GM21529 (cell line): ENCODE measurements at regions not wholly inside any gene's neighbourhood (a gene's known extent, or its start where the extent isn't known, plus 50 kb on each side); places are given as distances from the start of the nearest gene placed in this dataset.

Experiments used
- ATAC-seq: cut with Tn5 transposase; IDR thresholded peaks from one replicate; pipeline ENCODE4 v1.9.1; 2021; ENCODE audit not compliant: unreplicated experiment

DNA sequence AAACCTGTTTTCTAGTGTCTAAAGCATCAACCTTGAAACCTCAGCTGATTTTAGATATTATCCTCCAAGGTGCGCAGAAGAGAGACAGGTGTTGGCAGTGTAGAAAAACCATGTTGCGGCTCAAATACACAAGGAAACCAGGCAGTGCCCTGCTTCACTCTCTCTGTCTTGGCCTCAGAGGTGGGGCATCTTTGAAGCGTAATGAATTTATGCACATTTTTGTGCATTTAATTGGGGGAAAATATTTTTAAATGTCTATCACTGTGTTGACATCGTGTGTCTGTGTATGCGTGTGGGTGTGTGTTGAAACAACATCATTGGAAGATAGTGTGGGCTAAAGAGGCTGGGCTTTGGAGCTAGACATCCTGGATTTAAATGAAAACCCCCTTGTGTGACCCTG is 334.0 kb upstream of the CHD6 start:
- ATAC-seq = no peak

DNA sequence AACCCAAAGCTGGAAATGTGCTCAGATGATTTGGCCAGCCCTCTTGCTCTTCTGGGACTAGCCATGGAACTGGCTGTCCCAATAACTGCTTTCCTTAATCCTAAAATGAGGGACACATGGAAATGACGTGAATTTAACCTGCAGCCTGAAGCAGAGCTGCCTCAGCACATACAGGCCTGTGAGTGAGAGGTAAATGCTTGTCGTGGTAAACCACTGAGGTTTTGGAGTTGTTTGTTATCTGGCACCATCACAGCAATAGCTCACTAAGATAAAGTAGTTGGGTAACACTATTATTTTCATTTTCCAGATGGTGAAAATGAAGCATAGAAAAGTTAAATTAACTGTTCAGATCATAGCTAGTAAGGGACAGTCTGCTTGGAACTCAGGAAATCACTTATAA is 333.4 kb upstream of the CHD6 start:
- ATAC-seq = no peak

DNA sequence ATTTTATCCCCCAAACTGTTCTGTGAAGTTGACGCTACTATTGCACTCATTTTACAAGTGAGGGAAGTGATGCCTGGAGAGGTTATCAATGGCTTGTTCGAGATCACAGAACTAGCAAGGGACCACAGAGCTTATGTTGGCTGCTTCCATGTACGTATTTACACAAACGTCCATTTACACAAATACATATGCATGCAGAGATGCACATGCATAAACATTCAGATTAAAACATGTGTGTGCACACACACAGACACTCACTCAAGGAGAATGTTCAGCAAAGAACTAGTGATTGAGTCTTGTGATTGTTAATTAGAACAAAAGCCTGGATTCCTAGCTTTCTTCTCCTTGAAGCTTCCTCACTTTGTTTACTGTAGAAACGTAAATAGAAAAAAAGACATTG is 321.5 kb upstream of the CHD6 start:
- no peak for ATAC-seq

DNA sequence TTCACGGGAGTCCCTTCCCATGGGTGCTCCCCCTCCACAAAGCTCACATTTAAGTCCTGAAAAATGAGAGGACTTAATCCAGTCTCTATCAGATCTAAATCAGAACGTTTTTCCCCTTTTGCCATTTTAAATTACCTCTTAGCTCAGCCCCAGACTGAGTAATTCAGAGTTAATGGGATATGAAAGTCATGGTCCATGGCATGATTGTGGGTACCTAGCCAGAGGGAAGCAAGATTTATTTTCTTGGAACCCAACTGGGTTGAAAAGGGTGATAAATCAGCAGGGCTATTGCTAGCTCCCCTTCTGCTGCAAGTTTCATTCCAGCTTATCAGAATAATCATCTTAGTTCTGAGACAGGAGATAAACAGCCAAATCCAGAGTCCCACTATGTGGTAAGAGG is 320.2 kb upstream of the CHD6 start:
- ATAC-seq = no peak

DNA sequence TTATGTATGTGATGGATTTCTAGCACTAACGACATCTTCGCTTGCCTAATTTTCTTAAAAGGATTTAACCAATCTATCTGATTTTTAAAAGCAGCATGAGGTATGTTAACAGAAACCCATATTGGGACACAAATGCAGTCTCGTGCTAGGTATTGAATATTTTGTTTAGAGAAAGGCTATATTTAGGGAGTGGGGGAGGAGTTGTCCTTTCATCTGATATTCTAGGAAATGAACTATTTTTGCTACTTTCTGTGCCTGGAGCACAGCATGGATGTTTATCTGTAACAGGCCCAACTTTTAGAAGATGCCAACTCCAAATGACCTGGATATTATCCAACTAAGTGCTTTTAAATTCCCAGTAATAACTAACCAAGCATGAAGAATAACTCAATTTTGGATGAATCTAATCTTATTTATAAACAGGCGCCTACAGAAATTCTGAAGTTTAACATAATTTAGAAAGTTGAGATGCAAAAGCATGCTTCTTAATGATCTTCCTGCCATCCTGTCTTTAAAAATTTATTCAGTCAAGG is 317.1 kb upstream of the CHD6 start:
- no peak for ATAC-seq

DNA sequence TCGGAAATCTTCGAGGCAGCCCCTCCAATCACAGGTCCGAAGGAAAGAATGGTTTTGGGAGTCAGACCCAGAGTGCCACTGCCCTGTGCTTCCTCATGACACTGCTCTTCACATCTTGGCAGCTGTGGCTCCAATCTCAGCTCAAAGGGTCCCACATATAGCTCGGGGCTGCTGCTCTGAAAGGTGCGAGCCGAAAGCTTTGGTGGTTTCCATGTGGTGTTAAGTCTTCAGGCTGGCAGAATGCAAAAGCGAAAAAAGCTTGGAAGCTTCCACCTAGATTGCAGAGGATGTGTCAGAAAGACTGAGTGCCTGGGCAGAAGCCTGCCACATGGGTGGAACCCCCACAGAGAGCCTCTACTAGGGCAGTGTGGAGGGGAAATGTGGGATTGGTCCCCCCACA is 314.3 kb upstream of the CHD6 start:
- ATAC-seq = no peak

DNA sequence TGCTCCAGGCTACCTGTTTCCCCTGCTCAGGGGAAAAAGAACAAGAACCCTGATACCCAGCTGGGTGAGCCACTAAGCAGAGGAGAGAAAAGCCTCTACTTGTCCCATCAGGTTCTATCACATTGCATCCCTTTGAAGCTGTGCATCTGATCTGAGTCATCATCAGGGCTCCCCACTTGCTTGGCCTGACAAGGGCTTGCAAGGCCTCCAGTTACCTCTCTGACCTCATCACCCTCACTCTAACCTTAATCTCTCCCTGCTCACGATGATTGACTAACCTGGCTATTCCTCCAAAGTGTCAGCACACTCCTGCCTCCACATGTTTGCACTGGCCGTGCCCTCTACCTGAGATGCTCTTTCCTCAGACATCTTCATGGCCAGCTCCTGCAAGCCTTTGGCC is 309.5 kb upstream of the CHD6 start:
- no peak for ATAC-seq

DNA sequence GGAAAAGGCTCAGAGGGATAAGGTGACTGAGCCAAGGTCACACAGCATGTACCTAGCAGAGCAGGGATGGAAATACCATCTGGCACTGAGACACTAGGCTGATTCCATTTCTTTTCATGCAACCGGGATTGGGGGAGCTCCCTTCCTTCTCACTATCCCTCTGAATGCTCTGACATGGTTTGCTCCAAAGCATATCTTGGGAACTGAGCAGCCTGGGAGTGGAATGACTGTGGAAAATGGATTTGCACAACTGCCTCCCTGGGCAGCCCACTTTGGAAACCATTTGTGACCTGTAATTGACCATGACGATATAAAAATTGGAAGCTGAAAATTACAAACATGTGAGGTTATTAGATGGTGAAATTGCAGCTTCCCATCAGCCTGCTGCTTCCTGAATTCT is 309.0 kb upstream of the CHD6 start:
- ATAC-seq = no peak

DNA sequence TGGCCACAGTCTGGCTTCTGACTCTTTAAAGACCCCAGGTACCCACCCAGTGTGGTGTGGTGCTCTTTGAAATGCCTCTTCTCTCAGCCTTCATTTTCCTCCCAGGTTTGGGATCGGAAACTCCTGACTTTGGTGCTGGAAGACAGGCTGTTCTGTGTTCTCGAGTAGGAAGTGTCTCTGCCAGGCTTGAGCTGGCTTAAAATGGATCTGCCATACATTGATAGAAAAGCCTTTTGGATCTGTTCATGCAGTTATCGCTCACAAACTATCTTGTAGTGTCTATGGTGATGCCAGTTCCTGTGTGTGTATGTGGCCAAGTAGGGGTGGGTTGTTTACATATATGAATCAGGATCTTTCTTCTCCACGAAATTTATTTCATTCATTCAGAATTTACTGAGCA is 307.3 kb upstream of the CHD6 start:
- ATAC-seq = no peak

DNA sequence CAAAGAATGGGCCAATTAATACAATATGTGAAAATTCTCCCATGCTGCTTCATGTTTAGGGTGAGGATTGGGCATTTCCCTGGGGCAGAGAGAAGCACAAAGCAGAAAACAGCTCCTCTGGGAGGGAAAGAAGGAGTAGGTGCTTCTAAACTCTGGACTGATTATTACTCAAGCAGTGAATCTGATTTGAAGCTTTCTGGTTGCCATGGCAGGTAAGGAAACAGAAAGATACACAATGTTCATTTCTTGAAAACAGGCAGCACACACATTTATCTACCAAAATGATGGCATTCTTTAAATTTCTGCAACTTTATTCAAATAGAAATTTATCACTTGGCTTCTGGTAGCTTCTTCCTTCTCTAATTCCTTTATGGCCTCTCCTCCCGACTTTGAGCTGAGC is 305.4 kb upstream of the CHD6 start:
- no peak for ATAC-seq

DNA sequence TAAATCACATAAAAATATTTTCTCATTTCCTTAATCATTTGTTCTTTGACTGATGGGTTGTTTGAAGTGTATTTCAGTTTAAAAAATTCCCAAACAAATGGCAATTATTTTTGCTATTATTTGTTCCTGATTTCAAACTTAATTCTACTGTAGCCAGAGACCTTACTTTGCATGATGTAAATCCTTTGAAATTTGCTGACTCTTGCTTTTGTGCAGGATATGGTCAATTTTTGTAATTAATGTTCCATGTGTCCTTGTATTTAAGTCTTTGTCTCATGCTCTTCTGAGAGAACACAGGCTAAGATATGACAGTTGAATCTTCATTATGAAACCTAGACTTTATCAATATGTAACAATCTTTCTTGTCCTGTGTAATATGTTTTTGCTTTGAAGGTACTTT is 295.0 kb upstream of the CHD6 start:
- no peak for ATAC-seq

DNA sequence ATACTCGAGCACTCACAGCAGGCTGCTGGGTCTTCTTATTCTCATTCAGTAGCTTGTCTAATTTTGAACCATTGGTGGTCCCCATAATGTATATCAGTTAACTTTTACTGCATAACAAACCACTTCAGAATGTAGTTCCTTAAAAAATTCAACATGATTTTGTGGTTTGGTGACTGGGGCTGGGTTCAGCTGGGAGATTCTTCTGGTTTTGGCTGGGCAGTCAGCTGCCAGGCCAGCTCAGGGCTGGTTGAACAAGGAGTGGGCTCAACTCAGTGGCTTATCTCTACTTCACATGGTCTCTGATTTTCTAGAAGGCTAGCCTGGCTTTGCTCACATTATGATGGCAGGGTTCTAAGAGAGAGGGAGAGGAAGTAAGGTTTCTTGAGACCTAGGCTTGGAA is 292.4 kb upstream of the CHD6 start:
- no peak for ATAC-seq

DNA sequence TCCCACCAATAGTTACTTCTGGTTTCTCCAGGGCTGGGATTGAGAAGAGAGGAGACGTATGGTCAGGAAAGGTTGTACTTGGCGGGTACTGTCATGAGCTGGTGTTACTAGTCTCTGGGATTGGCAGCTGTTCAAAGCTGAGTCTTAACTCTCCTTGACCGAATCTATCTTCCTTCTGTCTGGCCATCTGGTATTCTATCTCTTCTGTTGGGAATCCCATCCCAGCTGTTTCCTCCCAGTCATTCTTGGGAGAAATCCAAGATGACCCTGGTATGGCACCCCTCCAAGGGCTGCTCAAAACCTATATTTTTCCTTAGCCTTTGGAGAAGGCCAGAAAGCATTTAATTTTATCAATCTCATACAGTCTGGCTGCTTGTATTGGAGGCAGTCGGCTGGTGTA is 287.0 kb upstream of the CHD6 start:
- no peak for ATAC-seq

DNA sequence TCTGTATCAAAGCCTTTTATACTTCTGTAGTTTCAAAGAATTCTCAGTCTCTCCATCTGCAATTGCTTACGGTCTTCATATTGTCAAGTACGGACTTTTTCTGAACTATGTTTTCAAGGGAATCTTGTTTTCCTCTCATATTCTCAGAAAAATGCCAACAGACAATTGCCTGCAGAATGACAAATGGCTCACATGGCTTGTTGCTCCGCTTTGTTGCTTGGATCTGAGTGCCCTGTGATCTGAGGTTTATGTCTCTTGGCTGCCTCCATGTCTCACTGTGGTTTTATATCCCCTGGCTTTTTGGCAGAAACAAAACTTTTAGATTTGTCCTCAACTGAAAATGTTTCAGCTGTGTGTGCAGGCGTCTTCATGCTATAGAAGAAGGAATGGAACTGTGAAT is 285.4 kb upstream of the CHD6 start:
- ATAC-seq = no peak

DNA sequence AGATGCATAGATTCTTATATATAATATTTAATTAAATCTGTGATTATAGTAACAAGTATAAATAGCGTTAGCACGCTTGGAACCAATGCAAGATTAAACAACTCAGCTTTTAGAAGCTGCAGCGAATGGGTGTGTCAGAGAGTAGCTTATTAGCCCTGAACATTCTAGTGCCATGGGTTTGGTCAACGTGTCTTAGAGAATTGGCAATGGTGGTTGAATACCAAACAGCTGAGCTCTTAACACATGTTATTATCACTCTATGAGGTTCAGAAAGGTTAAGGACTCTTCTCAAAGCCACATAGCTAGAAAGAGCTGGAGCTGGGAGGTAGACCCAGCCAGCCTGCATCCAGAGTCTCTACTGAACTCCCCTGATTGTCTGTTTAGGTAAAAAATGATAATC is 284.2 kb upstream of the CHD6 start:
- ATAC-seq = no peak

DNA sequence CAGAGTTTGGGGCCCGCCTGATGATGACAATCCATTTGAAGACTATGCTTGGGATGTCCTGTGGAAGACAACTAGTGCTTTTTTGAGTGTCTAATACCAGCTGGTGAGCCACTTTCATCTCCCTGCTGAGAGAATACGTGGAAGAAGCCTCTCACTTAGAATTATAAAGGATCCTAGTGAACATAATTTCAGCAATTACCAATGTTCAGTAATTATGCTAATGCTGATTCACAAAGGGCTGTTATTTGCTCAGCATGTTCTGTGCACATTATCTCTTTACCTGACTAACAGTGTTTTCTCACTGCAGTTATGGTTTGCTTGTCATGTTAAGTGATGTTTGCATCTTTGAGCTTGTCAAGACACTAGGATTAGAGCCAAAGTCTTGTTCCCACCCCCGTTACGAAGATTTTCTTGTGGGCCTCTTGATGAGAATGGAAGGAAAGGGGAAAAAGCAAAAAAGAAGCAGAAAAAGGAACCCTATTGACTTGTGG is 282.1 kb upstream of the CHD6 start:
- ATAC-seq = no peak

DNA sequence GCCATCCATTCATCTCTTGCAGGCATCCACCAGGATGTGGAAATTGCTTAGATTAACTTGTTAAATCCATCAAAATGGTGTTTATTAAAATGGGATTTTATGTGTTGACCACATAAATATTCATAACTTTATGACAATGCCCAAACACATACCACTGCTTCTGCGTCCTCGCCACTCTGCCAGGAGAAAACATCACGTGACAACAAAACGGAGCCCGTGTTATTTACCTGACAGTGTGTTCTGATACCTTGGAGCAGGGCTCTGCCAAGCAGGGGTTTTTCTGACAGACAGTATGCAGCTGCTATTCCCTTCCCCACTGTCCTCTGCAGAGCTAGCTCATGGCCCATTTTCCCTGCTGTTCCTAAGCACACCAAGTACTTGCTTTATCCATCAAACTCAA is 279.5 kb upstream of the CHD6 start:
- ATAC-seq = no peak

DNA sequence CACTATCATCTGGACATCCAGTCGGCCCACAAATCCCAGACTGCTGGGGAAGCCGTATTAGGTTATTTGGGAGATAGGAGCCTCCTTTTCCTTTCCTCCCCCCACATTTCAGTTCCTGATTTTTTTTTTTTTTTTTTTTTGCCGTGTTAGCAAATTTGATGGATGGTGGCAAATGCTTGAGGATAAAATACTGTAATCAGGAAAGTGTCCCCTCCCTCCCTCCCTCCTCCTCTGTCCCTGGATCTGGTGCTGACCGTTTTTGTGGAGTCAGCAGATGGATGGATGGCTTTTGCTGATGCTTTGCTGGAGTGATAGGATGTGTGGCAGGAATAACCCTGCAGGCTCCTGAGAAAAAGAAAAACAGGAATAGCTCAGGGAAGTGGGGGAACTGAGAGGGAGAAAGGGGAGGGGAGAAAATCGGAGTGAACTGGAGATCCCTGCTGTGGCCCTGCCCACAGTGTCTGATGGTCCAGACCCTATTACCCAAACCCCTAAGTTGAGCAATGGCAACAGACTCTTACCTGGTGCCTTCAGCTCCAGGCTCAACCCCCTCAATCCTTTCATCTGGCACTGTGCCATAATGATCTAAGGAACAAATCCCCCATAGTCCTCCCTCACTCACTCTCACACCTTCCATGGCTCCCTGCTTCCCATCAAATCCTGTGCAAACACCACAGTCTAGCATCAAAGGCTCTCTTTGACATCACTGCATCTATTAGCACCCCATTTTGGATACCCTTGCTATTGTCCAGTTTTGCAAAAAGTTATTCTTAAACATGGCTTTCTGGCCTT is 277.3 kb upstream of the CHD6 start:
- ATAC-seq = no peak

DNA sequence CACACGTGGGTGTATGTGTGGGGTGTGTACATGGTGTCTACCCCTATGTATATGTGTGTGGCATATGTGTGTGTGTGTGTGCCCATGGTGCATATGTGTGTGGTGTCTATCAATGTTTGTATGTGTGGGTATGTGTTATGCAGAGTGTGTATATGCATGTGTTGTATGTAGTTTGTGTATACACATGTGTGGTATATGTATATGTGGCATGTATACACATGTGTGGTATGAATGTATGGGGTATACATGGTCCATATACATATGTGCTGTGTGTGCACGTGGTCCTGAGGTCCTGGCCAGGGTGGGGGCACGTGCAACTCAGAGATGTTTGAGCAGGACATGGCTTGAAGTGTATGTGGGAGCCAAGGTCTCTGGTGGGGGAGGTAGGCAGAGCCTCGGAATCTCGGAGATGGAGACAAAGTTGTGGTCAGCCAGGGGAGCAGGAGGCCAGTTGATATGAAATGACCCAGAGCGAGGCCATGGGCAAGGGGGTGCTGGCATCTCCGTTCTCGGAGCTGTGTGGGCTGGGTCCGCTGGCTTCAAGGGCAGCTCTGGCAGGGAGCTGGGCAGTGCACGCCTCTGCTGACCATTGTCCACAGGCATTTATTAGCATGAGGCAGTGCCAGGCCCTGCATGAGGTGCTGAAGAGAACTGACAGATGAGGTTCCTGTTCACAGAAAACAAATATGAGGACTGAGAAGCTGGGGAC is 276.2 kb upstream of the CHD6 start:
- ATAC-seq = no peak

DNA sequence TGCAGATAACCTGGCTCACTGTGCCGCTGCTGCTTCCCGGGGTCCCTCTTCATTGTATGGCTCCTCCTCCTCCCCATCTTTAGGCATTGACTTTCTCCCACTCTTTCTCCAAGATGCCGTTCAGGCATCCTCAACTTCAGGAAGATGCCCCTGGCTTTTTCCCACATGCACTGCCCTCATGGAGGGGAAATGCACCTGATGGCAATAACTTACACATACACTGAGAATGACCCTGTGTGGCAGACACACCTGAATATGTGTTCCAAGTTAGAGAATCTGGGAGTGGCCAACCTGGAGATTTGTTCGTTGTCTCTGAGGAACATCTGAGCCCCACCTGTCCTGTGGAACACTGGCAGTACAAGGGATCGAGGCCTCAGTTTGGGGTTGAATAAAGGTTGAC is 273.9 kb upstream of the CHD6 start:
- ATAC-seq = no peak

DNA sequence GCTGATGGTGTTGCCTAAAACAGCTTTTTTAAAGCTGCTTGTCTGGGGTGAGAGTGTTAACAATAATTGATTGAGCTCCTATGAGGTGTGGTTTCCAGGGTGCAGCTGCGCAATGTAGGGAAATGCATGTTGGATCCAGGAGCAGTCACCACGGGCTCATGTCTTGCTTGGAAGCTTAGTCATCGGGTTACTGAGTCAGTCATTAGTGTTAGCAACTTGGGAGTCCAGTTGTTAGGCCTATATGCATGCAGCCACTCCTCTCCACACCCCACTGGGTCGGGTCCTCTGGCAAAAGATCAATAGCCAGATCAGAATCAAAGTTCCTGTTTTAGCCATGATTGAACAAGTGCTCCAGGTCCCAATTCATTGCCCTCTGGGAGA is 271.7 kb upstream of the CHD6 start:
- no peak for ATAC-seq

DNA sequence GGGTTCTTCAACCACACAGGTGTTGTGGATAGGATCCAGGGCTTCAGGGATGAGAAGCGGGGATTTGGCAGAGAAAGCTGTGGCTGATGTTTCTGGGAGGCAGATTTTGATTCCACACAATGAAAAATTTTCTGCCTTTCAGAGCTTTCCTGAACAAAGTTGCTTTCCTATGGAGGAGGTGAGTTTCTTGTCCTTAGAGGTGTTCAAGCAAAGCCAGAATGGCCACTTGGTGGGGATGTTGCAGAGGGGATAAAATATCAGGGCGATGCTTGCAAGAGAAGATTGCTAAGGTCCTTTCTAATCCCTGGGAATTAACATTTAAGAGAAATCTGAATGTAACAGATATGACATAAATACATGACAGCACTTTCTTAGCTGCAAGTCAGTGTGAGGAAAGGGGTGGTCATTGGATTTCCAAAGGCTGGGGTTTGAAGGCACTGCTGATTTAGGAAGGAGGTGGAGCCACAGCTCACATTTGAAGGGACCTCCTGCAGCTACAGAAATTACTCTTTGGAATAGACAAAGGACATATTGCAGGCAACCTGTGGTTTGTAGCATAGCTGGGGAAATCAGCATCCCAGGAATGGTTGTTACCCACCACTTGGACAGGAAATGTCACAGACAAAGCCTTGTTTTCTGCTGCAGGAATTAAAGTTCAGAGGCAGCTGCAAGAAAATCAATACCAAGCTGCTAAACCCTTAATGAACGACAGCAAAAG is 271.1 kb upstream of the CHD6 start:
- ATAC-seq = no peak
